NAMALWA (cell line): ENCODE measurements at regions not wholly inside any gene's neighbourhood (a gene's known extent, or its start where the extent isn't known, plus 50 kb on each side); places are given as distances from the start of the nearest gene placed in this dataset.

ENCODE experiments used
- DNase-seq: peaks from one replicate; pipeline ENCODE4 v3.0.0-alpha.2; 2015; ENCODE audit warnings: low spot score

- DNase-seq: no peak
Observed at GRCh38 chr2:37866171-37866934, 58.7 kb upstream of the RMDN2 start.

DNA sequence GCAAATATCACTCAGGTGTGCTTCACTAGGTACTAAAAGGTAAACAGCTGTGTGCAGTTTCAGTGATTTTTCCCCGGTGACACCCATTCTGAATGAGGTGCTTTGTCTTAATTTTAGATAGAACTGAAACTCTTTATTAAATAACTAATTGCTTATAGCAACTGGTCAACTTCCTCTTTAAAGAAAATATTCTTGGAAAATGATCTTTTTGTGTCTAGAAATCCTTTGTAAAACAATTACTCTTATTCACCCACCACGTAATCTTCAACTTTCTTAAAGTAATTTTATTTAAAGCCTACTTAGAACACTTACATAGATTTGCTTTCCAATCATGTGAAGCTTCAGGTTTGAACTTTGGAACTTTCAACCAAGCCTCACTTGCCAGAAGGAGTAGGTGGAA lies 57.9 kb upstream of the RMDN2 start:
- no peak for DNase-seq

GRCh38 chr2:37868866-37869265 lies 56.2 kb upstream of the RMDN2 start:
- no peak for DNase-seq

GRCh38 chr2:37869304-37869703 lies 55.8 kb upstream of the RMDN2 start:
- DNase-seq: no peak

DNA sequence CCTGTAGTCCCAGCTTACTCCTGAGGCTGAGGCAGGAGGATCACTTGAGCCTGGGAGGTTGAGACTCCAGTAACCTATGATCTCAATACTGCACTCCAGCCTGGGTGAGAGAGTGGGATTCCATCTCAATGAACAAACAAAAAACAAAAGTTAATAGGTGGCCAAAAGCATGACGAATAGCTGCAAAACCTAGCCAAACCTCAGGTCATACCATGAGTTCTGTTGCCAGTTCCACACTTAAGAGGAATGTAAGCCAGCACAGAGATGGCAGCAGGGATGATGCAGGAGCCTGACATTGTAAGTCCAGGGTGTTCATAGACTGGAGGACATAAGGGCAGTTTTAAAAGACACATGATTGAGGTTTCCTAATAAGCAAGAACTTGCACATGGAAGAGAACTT lies 55.3 kb upstream of the RMDN2 start:
- no peak for DNase-seq

GRCh38 chr2:37870829-37871228 lies 54.3 kb upstream of the RMDN2 start:
- no peak for DNase-seq

GRCh38 chr2:37871456-37872191 lies 53.5 kb upstream of the RMDN2 start:
- no peak for DNase-seq

DNA sequence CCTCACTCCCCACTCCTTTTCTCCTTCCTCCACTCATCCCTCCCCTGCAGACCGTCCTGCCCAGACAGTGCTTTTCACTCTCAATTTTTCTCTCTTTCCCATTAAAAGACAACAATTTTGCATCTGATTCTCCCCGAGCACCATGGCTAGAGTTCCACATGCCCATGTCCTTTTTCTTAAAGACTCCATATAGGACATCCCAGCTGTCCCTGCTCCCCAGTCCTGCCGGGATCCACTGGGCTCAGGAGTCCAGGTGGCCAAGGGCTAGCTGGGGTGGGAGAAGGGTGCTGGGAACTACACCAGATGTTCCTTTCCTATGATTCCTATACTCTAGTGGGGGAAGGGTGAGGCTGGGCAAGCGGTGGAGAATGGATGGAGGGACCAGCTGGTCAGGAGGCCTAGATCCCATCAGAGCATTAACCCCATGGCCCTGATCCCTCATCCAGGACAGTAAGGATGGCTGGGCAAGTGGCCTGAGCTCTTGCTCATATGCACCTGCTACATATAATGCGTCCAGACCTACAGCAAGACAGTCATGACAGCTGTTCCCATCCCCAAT lies 52.8 kb upstream of the RMDN2 start:
- DNase-seq: no peak

- no peak for DNase-seq
Observed at GRCh38 chr2:37873229-37873628, 51.9 kb upstream of the RMDN2 start.

DNA sequence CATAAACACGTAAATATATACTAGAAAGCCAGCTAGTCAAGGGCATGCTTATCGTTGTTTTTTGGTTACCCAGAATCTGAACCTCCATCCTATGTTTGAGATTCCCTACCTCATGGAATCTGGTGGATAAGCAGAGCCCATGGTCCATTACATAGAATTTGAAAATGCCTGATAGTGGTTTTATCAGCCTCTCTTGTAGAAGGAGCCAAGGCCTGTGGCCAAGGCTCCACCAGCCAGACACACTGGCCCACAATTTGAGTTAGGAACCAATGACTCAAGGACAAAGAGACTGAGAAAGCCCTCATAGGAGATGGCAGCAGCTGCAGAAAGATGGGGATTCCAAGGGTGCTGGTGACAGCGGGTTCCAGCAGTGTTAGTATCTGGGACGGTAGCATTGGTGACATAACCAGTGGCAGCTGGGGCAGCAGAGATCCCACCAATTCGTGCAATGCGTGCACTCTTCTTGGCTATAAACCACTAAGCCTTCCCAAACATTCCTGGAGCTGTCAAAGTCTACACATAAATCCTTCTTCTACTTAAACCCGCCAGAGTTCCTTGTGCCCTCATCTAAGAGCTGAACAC lies 51.2 kb upstream of the RMDN2 start:
- DNase-seq: no peak

DNA sequence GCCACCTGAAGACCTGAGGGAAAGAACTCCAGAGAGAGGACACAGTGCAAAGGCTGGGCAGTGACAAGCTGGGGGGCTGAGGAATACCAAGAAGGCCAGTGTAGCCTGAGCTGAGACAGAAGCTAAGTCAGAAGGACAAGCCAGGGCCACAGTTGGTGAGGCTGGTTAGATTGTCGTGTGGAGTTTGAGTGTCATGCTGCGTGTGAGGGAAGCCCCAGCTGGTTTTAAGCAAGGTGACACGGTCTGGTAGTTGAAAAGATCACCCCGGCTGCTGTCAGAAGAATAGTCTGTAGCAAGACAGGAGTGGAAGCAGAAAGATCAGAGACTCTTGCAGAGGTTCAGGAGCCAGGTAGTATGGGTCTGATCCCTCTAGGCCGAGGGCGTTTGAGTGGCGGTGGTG lies 50.6 kb upstream of the RMDN2 start:
- no peak for DNase-seq
